ENCODE measurements at regions not wholly inside any gene's neighbourhood (a gene's known extent, or its start where the extent isn't known, plus 50 kb on each side); places are given as distances from the start of the nearest gene placed in this dataset.

GRCh38 chr10:36764823-36765222, 360.6 kb upstream of the ANKRD30A start:
- no peak for TF ChIP-seq POLR2A (IDR thresholded peaks at IDR 0.05)
- TF ChIP-seq, protein P1, sequence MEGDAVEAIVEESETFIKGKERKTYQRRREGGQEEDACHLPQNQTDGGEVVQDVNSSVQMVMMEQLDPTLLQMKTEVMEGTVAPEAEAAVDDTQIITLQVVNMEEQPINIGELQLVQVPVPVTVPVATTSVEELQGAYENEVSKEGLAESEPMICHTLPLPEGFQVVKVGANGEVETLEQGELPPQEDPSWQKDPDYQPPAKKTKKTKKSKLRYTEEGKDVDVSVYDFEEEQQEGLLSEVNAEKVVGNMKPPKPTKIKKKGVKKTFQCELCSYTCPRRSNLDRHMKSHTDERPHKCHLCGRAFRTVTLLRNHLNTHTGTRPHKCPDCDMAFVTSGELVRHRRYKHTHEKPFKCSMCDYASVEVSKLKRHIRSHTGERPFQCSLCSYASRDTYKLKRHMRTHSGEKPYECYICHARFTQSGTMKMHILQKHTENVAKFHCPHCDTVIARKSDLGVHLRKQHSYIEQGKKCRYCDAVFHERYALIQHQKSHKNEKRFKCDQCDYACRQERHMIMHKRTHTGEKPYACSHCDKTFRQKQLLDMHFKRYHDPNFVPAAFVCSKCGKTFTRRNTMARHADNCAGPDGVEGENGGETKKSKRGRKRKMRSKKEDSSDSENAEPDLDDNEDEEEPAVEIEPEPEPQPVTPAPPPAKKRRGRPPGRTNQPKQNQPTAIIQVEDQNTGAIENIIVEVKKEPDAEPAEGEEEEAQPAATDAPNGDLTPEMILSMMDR (IDR thresholded peaks at IDR 0.05), result no peak

All from Peyer's patch (tissue), 4 donors.